NB4 (cell line): ENCODE measurements at regions not wholly inside any gene's neighbourhood (a gene's known extent, or its start where the extent isn't known, plus 50 kb on each side); places are given as distances from the start of the nearest gene placed in this dataset.

ENCODE experiments used
- CTCF ChIP-seq: IDR thresholded peaks from one replicate; pipeline ENCODE4 v1.5.1; 2012; ENCODE audit warnings: low read depth, low read length
- TF ChIP-seq, protein P1 (sequence below): IDR thresholded peaks from 2 replicates; pipeline ENCODE4 v1.6.1; 2011; ENCODE audit warnings: low read depth, low read length

DNA sequence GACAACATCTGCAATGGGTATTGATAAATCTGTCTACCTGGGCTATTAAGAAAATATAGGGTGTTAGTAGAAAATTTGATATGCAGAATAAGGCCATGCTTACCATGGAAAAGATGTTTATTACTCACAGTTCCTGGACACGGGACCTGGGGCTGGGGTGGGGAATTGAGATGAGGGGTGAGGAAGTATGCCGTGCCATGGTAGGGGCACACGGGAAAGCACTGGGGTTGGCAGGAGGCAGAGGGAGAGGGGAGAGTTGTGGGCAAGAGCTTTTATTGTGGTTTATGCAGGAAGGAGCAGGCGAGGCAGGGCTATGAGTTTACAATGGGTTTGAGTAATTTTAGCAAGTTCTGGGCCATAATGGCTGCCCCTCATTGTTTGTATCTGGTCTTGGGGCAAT is 493.8 kb downstream of the SIPA1L2 start:
- TF ChIP-seq, protein P1, sequence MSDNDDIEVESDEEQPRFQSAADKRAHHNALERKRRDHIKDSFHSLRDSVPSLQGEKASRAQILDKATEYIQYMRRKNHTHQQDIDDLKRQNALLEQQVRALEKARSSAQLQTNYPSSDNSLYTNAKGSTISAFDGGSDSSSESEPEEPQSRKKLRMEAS: no peak
- no peak for TF ChIP-seq CTCF
